ENCODE measurements at regions not wholly inside any gene's neighbourhood (a gene's known extent, or its start where the extent isn't known, plus 50 kb on each side); places are given as distances from the start of the nearest gene placed in this dataset.

DNA sequence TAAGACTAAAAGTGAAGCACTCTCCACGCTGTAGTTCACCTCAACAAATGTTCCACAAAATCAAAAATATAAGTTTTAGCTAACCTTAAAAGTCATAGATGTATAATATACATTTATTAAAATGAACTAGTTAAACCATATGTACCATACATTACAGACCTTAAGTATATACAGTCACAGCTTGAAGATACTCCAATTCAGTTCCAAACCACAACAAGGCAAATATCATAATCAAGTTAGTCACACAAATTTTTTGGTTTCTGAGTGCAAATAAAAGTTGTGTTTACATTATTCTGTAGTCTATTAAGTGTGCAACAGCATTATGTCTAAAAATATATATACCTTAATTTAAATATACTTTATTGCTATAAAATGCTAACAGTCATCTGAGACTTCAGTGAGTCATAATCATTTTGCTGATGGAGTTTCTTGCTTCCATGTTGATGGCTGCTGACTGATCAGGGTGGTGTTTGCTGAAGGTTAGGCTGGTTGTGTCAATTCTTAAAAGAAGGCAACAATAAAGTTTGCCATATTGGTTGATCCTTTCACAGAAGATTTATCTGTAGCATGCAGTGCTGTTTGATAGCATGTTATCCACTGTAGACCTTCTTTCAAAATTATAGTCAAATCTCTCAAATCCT, 736.7 kb downstream of the NSUN3 start (continued):
- no peak for TF ChIP-seq ZNF318 (IDR thresholded peaks at IDR 0.05; ENCODE audit: borderline replicate concordance in 1 of 2, low read depth in 1 of 2)
- TF ChIP-seq PHF8 (IDR thresholded peaks at IDR 0.05; ENCODE audit: borderline replicate concordance, low read length) = no peak
- no peak for TF ChIP-seq SIN3B (IDR thresholded peaks at IDR 0.05; ENCODE audit: low read depth)
- TF ChIP-seq, protein P1, sequence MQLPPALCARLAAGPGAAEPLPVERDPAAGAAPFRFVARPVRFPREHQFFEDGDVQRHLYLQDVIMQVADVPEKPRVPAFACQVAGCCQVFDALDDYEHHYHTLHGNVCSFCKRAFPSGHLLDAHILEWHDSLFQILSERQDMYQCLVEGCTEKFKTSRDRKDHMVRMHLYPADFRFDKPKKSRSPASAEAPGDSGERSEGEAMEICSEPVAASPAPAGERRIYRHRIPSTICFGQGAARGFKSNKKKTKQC (CRISPR knock-in tag; IDR thresholded peaks at IDR 0.05) = no peak
- no peak for TF ChIP-seq HNRNPUL1 (IDR thresholded peaks at IDR 0.05; ENCODE audit: low read length)
- TF ChIP-seq ZBTB8A (IDR thresholded peaks at IDR 0.05; ENCODE audit: partially characterized antibody) = no peak
- no peak for TF ChIP-seq RFX7 (CRISPR knock-in tag; IDR thresholded peaks at IDR 0.05)
- no peak for TF ChIP-seq FOXA1 (IDR thresholded peaks at IDR 0.05; ENCODE audit: borderline replicate concordance)
- TF ChIP-seq, protein P2, sequence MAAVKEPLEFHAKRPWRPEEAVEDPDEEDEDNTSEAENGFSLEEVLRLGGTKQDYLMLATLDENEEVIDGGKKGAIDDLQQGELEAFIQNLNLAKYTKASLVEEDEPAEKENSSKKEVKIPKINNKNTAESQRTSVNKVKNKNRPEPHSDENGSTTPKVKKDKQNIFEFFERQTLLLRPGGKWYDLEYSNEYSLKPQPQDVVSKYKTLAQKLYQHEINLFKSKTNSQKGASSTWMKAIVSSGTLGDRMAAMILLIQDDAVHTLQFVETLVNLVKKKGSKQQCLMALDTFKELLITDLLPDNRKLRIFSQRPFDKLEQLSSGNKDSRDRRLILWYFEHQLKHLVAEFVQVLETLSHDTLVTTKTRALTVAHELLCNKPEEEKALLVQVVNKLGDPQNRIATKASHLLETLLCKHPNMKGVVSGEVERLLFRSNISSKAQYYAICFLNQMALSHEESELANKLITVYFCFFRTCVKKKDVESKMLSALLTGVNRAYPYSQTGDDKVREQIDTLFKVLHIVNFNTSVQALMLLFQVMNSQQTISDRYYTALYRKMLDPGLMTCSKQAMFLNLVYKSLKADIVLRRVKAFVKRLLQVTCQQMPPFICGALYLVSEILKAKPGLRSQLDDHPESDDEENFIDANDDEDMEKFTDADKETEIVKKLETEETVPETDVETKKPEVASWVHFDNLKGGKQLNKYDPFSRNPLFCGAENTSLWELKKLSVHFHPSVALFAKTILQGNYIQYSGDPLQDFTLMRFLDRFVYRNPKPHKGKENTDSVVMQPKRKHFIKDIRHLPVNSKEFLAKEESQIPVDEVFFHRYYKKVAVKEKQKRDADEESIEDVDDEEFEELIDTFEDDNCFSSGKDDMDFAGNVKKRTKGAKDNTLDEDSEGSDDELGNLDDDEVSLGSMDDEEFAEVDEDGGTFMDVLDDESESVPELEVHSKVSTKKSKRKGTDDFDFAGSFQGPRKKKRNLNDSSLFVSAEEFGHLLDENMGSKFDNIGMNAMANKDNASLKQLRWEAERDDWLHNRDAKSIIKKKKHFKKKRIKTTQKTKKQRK (IDR thresholded peaks at IDR 0.05; ENCODE audit: borderline replicate concordance, low read depth, low read length) = no peak
- TF ChIP-seq, protein P3, sequence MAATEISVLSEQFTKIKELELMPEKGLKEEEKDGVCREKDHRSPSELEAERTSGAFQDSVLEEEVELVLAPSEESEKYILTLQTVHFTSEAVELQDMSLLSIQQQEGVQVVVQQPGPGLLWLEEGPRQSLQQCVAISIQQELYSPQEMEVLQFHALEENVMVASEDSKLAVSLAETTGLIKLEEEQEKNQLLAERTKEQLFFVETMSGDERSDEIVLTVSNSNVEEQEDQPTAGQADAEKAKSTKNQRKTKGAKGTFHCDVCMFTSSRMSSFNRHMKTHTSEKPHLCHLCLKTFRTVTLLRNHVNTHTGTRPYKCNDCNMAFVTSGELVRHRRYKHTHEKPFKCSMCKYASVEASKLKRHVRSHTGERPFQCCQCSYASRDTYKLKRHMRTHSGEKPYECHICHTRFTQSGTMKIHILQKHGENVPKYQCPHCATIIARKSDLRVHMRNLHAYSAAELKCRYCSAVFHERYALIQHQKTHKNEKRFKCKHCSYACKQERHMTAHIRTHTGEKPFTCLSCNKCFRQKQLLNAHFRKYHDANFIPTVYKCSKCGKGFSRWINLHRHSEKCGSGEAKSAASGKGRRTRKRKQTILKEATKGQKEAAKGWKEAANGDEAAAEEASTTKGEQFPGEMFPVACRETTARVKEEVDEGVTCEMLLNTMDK (IDR thresholded peaks at IDR 0.05; ENCODE audit: borderline replicate concordance, insufficient read depth, low read depth, low read length, poor library complexity, severe bottlenecking) = no peak
- TF ChIP-seq MAZ (CRISPR knock-in tag; conservative IDR thresholded peaks at IDR 0.05 in 1 of 2, IDR thresholded peaks at IDR 0.05 in 1 of 2) = no peak

Data from K562 (cell line).